Tibial nerve (tissue), 4 donors: ENCODE measurements at regions not wholly inside any gene's neighbourhood (a gene's known extent, or its start where the extent isn't known, plus 50 kb on each side); places are given as distances from the start of the nearest gene placed in this dataset.

Source experiments
- DNase-seq, 2 donors: peaks; one replicate each; pipeline ENCODE4 v3.0.0-alpha.2; 2019; ENCODE audit warnings: low spot score in 2 of 2
- H3K27ac ChIP-seq, 4 donors: fragments of 200-600 bp; sonication (generic) in 3 of 4; one replicate each; pipeline ENCODE4 v1.5.1; 2017 to 2019; ENCODE audit warnings: mild to moderate bottlenecking in 1 of 4
- H3K27me3 ChIP-seq, 2 donors: fragments of 200-600 bp; sonication (generic) in 1 of 2; one replicate each; pipeline versions ENCODE4 v1.5.1 to v1.6.0; 2017 to 2019
- H3K36me3 ChIP-seq, 3 donors: fragments of 200-600 bp; sonication (generic); one replicate each; pipeline ENCODE4 v1.5.1; 2018 to 2019
- H3K4me1 ChIP-seq, 4 donors: fragments of 200-600 bp; sonication (generic) in 3 of 4; one replicate each; pipeline ENCODE4 v1.5.1; 2017 to 2019
- H3K4me3 ChIP-seq, 4 donors: fragments of 200-600 bp; sonication (generic) in 3 of 4; one replicate each; pipeline ENCODE4 v1.5.1; 2017 to 2019; ENCODE audit warnings: mild to moderate bottlenecking in 1 of 4, moderate library complexity in 1 of 4
- H3K9me3 ChIP-seq, 4 donors: fragments of 200-600 bp; sonication (generic) in 3 of 4; one replicate each; pipeline ENCODE4 v1.5.1; 2017 to 2019
- CTCF ChIP-seq, 5 experiments: fragments of 200-600 bp in 3 of 5; fragments of 450-650 bp in 2 of 5; sonication (generic) in 3 of 5; IDR thresholded peaks; one replicate each; pipeline ENCODE4 v1.5.1; 2016 to 2019; ENCODE audit warnings: antibody characterized with exemption in 5 of 5, mild to moderate bottlenecking in 3 of 5, moderate library complexity in 2 of 5
- EP300 ChIP-seq, 2 donors: sonication (generic); formaldehyde crosslinking; IDR thresholded peaks; one replicate each; pipeline ENCODE4 v1.6.1; 2017; ENCODE audit warnings: antibody characterized with exemption in 2 of 2, mild to moderate bottlenecking in 1 of 2
- POLR2A ChIP-seq, 2 donors: fragments of 450-650 bp; IDR thresholded peaks; one replicate each; pipeline ENCODE4 v1.6.1; 2017; ENCODE audit warnings: antibody characterized with exemption in 2 of 2, mild to moderate bottlenecking in 2 of 2, moderate library complexity in 2 of 2
- WGBS, 2 donors: methylation state at CpG; one replicate each; pipeline ENCODE4 v1.1.5; 2018; 5-methylcytosine and 5-hydroxymethylcytosine counted together

DNA sequence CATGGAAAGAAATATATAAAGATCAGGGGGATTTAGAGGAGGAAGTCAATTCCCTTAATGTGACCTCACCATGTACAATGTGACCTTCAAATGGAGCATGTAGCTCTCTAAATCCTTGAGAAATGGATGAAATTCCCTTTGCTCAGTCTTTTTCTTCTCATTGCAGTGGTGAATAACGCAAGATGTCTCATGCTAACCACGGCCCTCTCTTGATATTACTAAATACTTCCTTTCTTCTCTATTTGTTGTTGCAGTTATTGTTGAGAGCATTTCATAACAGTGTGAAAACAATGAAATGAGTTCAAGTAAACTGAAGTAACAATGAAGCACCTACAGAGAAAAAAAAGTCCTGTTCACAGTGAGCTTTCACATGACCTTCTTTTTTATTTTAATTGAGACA lies 55.6 kb downstream of the ZNF281 start:
- 61 to 73% methylated on average over 2 of the region's 2 CpGs for WGBS, 2 donors
- H3K9me3 ChIP-seq = no peaks in the 10 kb centered on the region
- H3K4me1 ChIP-seq = peaks cover 0 to 18% (median 1%) of the 10 kb centered on the region in 4 donors
- DNase-seq = no peak
- TF ChIP-seq EP300 (IDR thresholded peaks at IDR 0.05) (no peak), POLR2A (IDR thresholded peaks at IDR 0.05) (no peak), CTCF (IDR thresholded peaks at IDR 0.05) (no peak)
- H3K27me3 ChIP-seq = no peaks in the 10 kb centered on the region
- H3K36me3 ChIP-seq = no peaks in the 10 kb centered on the region
- peak overlapping the region in 1 of 4 donors; percentile 25 for H3K27ac ChIP-seq
- no peak overlapping the region for H3K4me3 ChIP-seq

- Histone ChIP-seq H3K4me1 (peaks cover 0 to 18% (median 1%) of the 10 kb centered on the region in 4 donors), H3K4me3 (no peak overlapping the region), H3K36me3 (no peaks in the 10 kb centered on the region), H3K27ac (peak overlapping the region in 1 of 4 donors; percentile 64), H3K27me3 (no peaks in the 10 kb centered on the region), H3K9me3 (no peaks in the 10 kb centered on the region)
- TF ChIP-seq CTCF (IDR thresholded peaks at IDR 0.05) (no peak), EP300 (IDR thresholded peaks at IDR 0.05) (no peak), POLR2A (IDR thresholded peaks at IDR 0.05) (no peak)
- WGBS, 2 donors = 76% methylated on average over 1 of the region's 1 CpG
- DNase-seq = no peak
These were observed 56.6 kb downstream of the ZNF281 start for GRCh38 chr1:200353232-200353631.

- Histone ChIP-seq H3K9me3 (no peaks in the 10 kb centered on the region), H3K27me3 (no peaks in the 10 kb centered on the region), H3K4me3 (peak overlapping the region in 1 of 4 donors; percentile 1), H3K4me1 (peaks cover 0 to 18% (median 1%) of the 10 kb centered on the region in 4 donors), H3K27ac (peak overlapping the region in 2 of 4 donors; percentile 44 to 70), H3K36me3 (no peaks in the 10 kb centered on the region)
- WGBS, 2 donors = 37 to 41% methylated on average over 4 of the region's 4 CpGs
- TF ChIP-seq POLR2A (IDR thresholded peaks at IDR 0.05) (no peak), EP300 (IDR thresholded peaks at IDR 0.05) (peak in 1 of 2 donors; percentile 7)
- peak in 1 of 2 donors; percentile 7 for DNase-seq
These were observed 57.8 kb downstream of the ZNF281 start for GRCh38 chr1:200351826-200352549.

- Histone ChIP-seq H3K4me1 (peaks cover 0 to 18% (median 1%) of the 10 kb centered on the region in 4 donors), H3K27me3 (no peaks in the 10 kb centered on the region), H3K27ac (peak overlapping the region in 1 of 4 donors; percentile 70), H3K9me3 (no peaks in the 10 kb centered on the region), H3K36me3 (no peaks in the 10 kb centered on the region), H3K4me3 (no peak overlapping the region)
- no peak for DNase-seq
- WGBS, 2 donors = 68 to 75% methylated on average over 4 of the region's 4 CpGs
- TF ChIP-seq POLR2A (IDR thresholded peaks at IDR 0.05) (no peak), CTCF (IDR thresholded peaks at IDR 0.05) (no peak), EP300 (IDR thresholded peaks at IDR 0.05) (no peak)
These were observed 58.4 kb downstream of the ZNF281 start for GRCh38 chr1:200351425-200351824.

DNA sequence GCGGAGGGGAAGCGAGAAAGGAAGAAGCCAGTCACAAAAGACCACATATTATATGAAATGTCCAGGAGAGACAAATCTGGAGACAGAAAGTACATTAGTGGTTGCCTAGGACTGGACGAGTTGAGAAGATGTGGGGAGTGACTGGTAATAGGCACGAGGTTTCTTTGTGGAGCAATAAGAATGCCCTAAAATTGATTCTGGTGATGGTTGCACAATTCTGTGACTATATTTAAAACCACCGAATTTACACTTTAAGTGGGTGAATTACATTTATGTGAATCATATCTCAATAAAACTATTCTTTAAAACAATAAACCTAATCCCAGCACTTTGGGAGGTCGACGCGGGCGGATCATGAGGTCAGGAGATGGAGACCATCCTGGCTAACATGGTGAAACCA lies 63.1 kb downstream of the ZNF281 start:
- no peak overlapping the region for H3K27ac ChIP-seq
- no peaks in the 10 kb centered on the region for H3K9me3 ChIP-seq
- peaks cover 0 to 2% (median 0%) of the 10 kb centered on the region in 4 donors for H3K4me1 ChIP-seq
- no peak overlapping the region for H3K4me3 ChIP-seq
- TF ChIP-seq POLR2A (IDR thresholded peaks at IDR 0.05) = no peak
- no peak for TF ChIP-seq CTCF (IDR thresholded peaks at IDR 0.05)
- TF ChIP-seq EP300 (IDR thresholded peaks at IDR 0.05) = no peak
- H3K36me3 ChIP-seq = no peaks in the 10 kb centered on the region
- 84 to 90% methylated on average over 9 of the region's 9 CpGs for WGBS, 2 donors
- no peak for DNase-seq
- H3K27me3 ChIP-seq = no peaks in the 10 kb centered on the region
